ENCODE measurements at regions not wholly inside any gene's neighbourhood (a gene's known extent, or its start where the extent isn't known, plus 50 kb on each side); places are given as distances from the start of the nearest gene placed in this dataset.

DNA sequence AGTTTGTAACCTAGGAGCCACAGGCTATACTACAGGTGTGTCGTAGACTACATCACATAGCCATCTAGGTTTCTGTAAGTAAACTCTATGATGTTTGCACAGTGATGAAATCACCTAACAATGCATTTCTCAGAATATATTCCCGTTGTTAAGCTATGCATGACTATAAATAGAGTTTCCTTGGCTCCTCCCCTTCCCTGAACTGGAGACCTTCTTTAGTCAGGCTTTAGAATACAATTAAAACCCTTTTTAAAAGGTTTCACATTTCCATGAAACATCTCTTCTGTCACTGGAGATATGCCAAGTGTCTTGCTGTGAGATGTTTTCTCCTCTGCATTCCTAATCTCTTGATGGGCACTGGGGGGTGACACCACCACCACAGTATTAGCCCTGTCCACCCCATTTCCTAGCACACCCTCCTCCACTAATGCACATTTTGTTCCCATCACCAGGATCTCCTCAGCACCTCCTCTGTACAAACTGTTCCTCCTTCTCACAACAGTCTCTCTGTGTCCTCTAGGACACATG, 334.6 kb upstream of the CPEB2 start:
- no peak for TF ChIP-seq CHD2 (IDR thresholded peaks at IDR 0.05; ENCODE audit: low read length, partially characterized antibody)
- TF ChIP-seq, protein P1, sequence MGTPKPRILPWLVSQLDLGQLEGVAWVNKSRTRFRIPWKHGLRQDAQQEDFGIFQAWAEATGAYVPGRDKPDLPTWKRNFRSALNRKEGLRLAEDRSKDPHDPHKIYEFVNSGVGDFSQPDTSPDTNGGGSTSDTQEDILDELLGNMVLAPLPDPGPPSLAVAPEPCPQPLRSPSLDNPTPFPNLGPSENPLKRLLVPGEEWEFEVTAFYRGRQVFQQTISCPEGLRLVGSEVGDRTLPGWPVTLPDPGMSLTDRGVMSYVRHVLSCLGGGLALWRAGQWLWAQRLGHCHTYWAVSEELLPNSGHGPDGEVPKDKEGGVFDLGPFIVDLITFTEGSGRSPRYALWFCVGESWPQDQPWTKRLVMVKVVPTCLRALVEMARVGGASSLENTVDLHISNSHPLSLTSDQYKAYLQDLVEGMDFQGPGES (IDR thresholded peaks at IDR 0.05; ENCODE audit: low read depth, low read length): no peak
- TF ChIP-seq POLR2AphosphoS5 (IDR thresholded peaks at IDR 0.05; ENCODE audit: low read depth, low read length): no peak
- TF ChIP-seq, protein P2, sequence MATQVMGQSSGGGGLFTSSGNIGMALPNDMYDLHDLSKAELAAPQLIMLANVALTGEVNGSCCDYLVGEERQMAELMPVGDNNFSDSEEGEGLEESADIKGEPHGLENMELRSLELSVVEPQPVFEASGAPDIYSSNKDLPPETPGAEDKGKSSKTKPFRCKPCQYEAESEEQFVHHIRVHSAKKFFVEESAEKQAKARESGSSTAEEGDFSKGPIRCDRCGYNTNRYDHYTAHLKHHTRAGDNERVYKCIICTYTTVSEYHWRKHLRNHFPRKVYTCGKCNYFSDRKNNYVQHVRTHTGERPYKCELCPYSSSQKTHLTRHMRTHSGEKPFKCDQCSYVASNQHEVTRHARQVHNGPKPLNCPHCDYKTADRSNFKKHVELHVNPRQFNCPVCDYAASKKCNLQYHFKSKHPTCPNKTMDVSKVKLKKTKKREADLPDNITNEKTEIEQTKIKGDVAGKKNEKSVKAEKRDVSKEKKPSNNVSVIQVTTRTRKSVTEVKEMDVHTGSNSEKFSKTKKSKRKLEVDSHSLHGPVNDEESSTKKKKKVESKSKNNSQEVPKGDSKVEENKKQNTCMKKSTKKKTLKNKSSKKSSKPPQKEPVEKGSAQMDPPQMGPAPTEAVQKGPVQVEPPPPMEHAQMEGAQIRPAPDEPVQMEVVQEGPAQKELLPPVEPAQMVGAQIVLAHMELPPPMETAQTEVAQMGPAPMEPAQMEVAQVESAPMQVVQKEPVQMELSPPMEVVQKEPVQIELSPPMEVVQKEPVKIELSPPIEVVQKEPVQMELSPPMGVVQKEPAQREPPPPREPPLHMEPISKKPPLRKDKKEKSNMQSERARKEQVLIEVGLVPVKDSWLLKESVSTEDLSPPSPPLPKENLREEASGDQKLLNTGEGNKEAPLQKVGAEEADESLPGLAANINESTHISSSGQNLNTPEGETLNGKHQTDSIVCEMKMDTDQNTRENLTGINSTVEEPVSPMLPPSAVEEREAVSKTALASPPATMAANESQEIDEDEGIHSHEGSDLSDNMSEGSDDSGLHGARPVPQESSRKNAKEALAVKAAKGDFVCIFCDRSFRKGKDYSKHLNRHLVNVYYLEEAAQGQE (IDR thresholded peaks at IDR 0.05; ENCODE audit: low read depth, low read length): no peak
- no peak for TF ChIP-seq EP300 (IDR thresholded peaks at IDR 0.05; ENCODE audit: borderline replicate concordance in 1 of 2, low read depth in 1 of 2, low read length in 1 of 2)
- TF ChIP-seq, protein P3, sequence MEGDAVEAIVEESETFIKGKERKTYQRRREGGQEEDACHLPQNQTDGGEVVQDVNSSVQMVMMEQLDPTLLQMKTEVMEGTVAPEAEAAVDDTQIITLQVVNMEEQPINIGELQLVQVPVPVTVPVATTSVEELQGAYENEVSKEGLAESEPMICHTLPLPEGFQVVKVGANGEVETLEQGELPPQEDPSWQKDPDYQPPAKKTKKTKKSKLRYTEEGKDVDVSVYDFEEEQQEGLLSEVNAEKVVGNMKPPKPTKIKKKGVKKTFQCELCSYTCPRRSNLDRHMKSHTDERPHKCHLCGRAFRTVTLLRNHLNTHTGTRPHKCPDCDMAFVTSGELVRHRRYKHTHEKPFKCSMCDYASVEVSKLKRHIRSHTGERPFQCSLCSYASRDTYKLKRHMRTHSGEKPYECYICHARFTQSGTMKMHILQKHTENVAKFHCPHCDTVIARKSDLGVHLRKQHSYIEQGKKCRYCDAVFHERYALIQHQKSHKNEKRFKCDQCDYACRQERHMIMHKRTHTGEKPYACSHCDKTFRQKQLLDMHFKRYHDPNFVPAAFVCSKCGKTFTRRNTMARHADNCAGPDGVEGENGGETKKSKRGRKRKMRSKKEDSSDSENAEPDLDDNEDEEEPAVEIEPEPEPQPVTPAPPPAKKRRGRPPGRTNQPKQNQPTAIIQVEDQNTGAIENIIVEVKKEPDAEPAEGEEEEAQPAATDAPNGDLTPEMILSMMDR (IDR thresholded peaks at IDR 0.05): no peak
- TF ChIP-seq NFIC (IDR thresholded peaks at IDR 0.05; ENCODE audit: borderline replicate concordance): no peak

Data from SK-N-SH (cell line).